ENCODE measurements at regions not wholly inside any gene's neighbourhood (a gene's known extent, or its start where the extent isn't known, plus 50 kb on each side); places are given as distances from the start of the nearest gene placed in this dataset.
"Not testable (repeated sequence)": the region's sequence is repeated elsewhere in the genome, so short reads cannot be mapped to it uniquely, and the experiment has no call there.

DNA sequence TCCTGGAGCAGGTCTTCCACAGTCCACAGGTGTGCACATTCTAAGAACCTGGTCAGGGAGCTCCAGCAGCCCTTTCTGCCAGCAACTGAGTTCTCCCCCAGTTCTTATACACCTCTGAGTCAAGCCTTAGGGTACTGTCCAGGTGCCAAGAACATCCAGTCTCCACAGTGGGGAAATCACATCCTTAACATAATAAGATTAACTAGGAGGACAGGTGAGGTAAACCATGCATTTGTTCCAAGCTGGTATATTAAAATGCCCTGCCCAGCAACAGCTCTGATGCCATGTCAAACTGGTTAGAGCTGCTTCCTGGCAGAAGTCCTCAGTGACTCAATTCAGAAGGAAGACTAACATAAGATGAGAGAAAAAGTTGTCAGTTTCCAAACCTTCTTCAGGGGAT, 303.9 kb upstream of the SGK1 start:
- H3K4me1 ChIP-seq: peaks cover 0 to 6% (median 0%) of the 10 kb centered on the region in 12 donors
- DNase-seq (no peak), ATAC-seq (no peak)
- intact Hi-C loops (cut with DNase I): no loop called here
- H3K4me3 ChIP-seq: no peak overlapping the region
- no peak overlapping the region for H3K27ac ChIP-seq
- no peaks in the 10 kb centered on the region for H3K27me3 ChIP-seq
- H3K36me3 ChIP-seq: no peaks in the 10 kb centered on the region
- TF ChIP-seq, protein P1, sequence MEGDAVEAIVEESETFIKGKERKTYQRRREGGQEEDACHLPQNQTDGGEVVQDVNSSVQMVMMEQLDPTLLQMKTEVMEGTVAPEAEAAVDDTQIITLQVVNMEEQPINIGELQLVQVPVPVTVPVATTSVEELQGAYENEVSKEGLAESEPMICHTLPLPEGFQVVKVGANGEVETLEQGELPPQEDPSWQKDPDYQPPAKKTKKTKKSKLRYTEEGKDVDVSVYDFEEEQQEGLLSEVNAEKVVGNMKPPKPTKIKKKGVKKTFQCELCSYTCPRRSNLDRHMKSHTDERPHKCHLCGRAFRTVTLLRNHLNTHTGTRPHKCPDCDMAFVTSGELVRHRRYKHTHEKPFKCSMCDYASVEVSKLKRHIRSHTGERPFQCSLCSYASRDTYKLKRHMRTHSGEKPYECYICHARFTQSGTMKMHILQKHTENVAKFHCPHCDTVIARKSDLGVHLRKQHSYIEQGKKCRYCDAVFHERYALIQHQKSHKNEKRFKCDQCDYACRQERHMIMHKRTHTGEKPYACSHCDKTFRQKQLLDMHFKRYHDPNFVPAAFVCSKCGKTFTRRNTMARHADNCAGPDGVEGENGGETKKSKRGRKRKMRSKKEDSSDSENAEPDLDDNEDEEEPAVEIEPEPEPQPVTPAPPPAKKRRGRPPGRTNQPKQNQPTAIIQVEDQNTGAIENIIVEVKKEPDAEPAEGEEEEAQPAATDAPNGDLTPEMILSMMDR (IDR thresholded peaks at IDR 0.05): no peak
- no peak for TF ChIP-seq POLR2A (IDR thresholded peaks at IDR 0.05)
- H3K9me3 ChIP-seq: no peaks in the 10 kb centered on the region

DNA sequence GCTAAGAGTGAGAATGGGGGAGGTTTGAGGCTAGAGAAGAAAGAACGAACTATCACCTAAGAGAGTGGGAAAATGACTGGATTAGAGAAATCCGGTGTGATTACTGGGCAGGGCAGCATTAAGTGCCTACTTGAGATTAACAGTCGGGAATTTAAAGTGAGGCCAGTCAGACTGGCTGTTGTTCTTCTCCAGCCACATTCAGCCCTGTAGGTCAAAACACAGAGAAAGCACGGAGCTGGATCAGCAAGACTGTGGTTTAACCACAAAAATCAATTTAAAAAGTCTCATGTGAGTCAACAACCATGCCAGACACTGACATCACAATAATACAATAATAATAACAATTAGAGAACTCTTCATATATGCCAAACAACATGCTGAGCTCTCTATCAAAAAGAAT, 301.9 kb upstream of the SGK1 start:
- 44 to 54% (median 53%) methylated on average over 4 of the region's 4 CpGs for WGBS, 4 donors
- Histone ChIP-seq H3K4me3 (no peak overlapping the region), H3K4me1 (peaks cover 0 to 6% (median 0%) of the 10 kb centered on the region in 12 donors), H3K27ac (no peak overlapping the region), H3K27me3 (no peaks in the 10 kb centered on the region), H3K9me3 (no peaks in the 10 kb centered on the region), H3K36me3 (no peaks in the 10 kb centered on the region)
- TF ChIP-seq, protein P1 (IDR thresholded peaks at IDR 0.05): no peak
- TF ChIP-seq POLR2A (IDR thresholded peaks at IDR 0.05): no peak
- DNase-seq (no peak), ATAC-seq (peak in 3 of 4 donors; percentile 67 to 89 (median 79))
- intact Hi-C loops (cut with DNase I): loop anchor here in 1 of 10 donors (10.0 kb wide), 1 partner anchor 55 kb away; no protein-coding TSS in a partner anchor

DNA sequence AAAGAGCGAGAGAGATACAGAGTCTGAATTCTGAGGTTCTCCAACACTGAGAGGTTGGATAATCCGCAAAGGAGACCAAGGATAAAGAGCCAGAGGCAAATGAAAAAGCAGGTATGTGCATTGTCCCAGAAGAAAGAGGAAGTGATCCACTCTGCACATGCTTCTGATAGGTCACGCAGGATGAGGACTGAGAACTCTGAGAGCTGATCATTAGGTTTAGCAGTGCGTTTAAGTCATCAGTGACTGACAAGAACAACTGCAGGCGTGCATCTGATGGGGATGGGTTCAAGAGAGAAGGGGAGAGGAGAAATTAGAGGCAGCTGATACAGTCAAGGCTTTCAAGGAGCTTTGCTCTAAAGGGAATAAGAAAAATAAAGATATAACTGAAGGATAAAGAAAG, 301.2 kb upstream of the SGK1 start:
- Histone ChIP-seq H3K27ac (no peak overlapping the region), H3K27me3 (no peaks in the 10 kb centered on the region), H3K4me3 (no peak overlapping the region), H3K4me1 (peaks cover 0 to 6% (median 0%) of the 10 kb centered on the region in 12 donors), H3K36me3 (no peaks in the 10 kb centered on the region), H3K9me3 (no peaks in the 10 kb centered on the region)
- ATAC-seq (no peak), DNase-seq (no peak)
- TF ChIP-seq POLR2A (IDR thresholded peaks at IDR 0.05): no peak
- TF ChIP-seq, protein P1 (IDR thresholded peaks at IDR 0.05): no peak
- WGBS, 4 donors: 93 to 98% (median 96%) methylated on average over 5 of the region's 5 CpGs
- intact Hi-C loops (cut with DNase I): loop anchor here in 1 of 10 donors (10.0 kb wide), 1 partner anchor 54 kb away; no protein-coding TSS in a partner anchor

DNA sequence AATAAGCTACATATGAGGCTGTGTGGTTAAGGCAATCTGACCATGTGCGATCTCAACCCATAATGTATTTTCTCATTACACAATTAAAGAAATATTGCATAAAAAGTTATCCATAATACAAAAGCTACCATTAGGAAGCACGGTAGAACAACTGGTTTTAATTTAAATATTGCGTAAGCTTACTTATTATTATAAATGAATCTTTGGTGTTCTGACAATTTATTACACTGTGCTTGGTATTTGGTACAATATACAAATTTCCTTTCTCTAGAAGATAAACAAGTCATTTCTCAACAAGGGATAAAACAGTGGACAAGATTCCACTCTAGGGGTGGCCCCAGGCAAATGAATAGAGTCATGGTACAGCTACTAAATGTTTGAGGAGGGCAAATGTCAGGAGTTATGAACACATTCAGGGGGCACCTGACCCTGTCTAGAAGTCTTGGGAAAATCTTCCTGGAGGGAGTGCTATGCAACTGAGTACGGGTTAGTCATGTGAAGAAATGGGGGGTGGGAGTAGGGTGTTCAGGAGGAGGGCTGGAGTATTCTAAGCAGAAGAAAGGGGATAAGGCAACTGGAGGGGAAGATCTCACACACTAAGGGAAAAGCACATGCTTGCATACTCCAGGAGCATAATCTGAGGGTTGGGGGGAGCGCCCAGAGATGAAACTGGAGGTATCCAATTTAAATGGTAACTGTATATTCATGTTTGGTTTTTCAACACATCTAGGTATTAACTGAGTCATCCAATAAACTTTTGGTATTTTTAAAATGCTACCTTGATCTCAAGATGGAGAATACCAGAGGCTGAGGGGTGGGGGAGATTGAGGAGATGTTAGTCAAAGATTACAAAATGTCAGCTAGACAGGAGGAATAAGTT, 296.9 kb upstream of the SGK1 start:
- no peak for ATAC-seq
- peaks cover 0 to 13% (median 2%) of the 10 kb centered on the region in 12 donors for H3K4me1 ChIP-seq
- no peaks in the 10 kb centered on the region for H3K9me3 ChIP-seq
- no peaks in the 10 kb centered on the region for H3K27me3 ChIP-seq
- DNase-seq: no peak
- H3K4me3 ChIP-seq: no peak overlapping the region
- no peak overlapping the region for H3K27ac ChIP-seq
- intact Hi-C loops (cut with DNase I): loop anchor here in 1 of 10 donors (10.0 kb wide), 1 partner anchor 50 kb away; no protein-coding TSS in a partner anchor
- no peak for TF ChIP-seq POLR2A (IDR thresholded peaks at IDR 0.05)
- TF ChIP-seq, protein P1 (IDR thresholded peaks at IDR 0.05): no peak
- no peaks in the 10 kb centered on the region for H3K36me3 ChIP-seq
- 95 to 98% (median 97%) methylated on average over 5 of the region's 5 CpGs for WGBS, 4 donors

DNA sequence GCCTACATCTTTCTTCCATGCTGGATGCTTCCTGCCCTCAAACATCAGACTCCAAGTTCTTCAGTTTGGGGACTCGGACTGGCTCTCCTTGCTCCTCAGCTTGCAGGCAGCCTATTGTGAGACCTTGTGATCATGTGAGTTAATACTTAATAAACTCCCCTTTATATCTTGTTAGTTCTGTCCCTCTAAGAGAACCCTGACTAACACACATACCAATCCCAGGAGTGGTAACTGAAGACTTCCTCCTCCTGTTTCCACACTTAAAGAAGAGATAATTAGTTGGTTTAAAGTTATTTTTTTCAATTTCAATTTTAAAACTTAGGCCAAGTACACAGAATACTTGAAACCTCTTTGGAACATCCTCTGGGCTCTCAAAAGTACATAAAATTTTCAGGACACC, 294.2 kb upstream of the SGK1 start:
- not testable (repeated sequence) for H3K27ac ChIP-seq, H3K27me3 ChIP-seq, ATAC-seq, H3K36me3 ChIP-seq, H3K4me3 ChIP-seq, H3K9me3 ChIP-seq, DNase-seq
- intact Hi-C loops (cut with DNase I): loop anchor here in 1 of 10 donors (10.0 kb wide), 1 partner anchor 47 kb away; no protein-coding TSS in a partner anchor
- peaks cover 0 to 14% (median 4%) of the 10 kb centered on the region in 12 donors for H3K4me1 ChIP-seq
- 93 to 100% (median 96%) methylated on average over 1 of the region's 1 CpG for WGBS, 4 donors

All from heart left ventricle (tissue), 16 donors.